ENCODE measurements at regions not wholly inside any gene's neighbourhood (a gene's known extent, or its start where the extent isn't known, plus 50 kb on each side); places are given as distances from the start of the nearest gene placed in this dataset.

DNA sequence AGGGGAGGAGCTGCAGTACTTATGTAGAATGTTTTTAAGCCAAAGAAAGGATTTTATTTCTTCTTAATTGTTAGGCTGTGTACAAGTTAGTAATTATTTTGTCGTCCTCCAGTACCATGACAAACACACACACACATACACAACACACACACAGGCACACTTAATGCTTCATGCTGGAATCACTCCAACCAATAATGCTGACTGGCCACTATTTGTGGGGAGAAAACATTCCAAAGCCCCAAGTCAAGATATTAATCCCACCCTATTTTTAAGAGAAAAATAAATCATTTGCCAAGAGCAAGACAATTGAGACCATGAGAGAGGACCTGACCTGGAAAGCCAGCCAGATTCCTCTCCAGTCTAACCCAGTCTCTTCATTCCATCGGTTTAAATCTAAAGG, 51.8 kb upstream of the TMCO5A start:
- TF ChIP-seq, protein P1, sequence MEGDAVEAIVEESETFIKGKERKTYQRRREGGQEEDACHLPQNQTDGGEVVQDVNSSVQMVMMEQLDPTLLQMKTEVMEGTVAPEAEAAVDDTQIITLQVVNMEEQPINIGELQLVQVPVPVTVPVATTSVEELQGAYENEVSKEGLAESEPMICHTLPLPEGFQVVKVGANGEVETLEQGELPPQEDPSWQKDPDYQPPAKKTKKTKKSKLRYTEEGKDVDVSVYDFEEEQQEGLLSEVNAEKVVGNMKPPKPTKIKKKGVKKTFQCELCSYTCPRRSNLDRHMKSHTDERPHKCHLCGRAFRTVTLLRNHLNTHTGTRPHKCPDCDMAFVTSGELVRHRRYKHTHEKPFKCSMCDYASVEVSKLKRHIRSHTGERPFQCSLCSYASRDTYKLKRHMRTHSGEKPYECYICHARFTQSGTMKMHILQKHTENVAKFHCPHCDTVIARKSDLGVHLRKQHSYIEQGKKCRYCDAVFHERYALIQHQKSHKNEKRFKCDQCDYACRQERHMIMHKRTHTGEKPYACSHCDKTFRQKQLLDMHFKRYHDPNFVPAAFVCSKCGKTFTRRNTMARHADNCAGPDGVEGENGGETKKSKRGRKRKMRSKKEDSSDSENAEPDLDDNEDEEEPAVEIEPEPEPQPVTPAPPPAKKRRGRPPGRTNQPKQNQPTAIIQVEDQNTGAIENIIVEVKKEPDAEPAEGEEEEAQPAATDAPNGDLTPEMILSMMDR (IDR thresholded peaks at IDR 0.05; ENCODE audit: low read length), result no peak
- TF ChIP-seq EZH2 (IDR thresholded peaks at IDR 0.05; ENCODE audit: borderline replicate concordance, low read length), result no peak
